ENCODE measurements at regions not wholly inside any gene's neighbourhood (a gene's known extent, or its start where the extent isn't known, plus 50 kb on each side); places are given as distances from the start of the nearest gene placed in this dataset.
"Not testable (repeated sequence)": the region's sequence is repeated elsewhere in the genome, so short reads cannot be mapped to it uniquely, and the experiment has no call there.

DNA sequence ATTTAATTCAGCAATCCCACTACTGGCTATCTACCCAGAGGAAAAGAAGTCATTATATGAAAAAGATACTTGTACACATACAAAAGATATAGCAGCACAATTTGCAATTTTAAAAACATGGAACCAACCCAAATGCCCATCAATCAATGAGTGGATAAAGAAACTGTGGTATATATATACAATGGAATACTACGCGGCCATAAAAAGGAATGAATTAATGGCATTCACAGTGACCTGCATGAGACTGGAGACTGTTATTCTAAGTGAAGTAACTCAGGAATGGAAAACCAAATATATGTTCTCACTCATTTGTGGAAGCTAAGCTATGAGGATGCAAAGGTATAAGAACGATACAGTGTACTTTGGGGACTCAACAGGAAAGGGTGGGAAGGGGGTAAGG lies 102.8 kb upstream of the KCNMA1 start:
- not testable (repeated sequence) for DNase-seq (ENCODE audit: low spot score)

DNA sequence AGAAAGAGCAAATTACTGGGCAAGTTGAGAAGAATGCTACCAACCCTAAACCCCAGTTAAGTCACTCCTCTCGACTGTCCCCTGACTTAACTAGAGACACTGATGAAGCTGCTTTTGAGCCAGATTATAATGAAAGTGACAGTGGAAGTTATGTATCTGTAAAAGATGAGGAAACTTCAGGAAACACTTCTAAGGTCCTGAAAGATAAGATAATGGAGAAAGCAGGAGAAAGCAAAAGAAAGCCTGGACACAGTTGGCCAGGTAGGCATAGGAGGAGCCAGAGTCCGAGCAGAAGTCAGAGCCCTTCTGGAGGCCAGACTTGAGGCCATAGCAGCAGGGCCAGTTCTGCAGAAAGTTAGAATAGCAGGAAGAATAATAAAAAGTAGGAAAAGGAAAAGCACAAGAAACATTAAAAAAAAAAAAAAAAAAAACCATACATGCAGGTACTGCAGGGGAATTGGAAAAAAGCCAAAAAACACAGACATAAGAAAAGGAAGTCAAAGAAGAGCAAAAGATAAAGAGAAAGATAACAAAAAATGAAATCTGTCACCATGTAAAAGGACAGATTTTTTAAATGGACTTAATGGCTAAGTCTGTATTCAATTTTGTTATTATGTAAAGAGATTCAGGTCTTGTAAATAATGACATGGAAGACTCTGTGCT lies 101.0 kb upstream of the KCNMA1 start:
- no peak for DNase-seq (ENCODE audit: low spot score)

DNA sequence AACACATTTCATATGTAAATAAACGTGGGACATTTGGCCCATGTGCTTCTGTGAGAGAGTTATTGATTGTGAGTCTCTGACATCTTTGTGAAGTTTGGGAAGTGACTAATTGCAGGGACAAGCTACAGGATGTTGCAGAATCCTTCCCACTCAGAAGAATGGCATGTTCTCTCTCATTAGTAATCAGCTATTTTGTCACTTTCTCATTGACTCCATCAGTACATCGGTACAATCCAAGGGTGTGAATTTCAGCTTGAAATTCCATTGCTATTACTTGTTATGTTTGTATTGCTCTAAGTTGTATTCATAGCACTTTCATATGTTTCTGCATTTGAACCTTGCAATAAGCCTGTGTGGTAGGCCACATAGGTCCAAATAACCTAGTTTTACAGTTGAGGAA lies 100.0 kb upstream of the KCNMA1 start:
- DNase-seq (ENCODE audit: low spot score) = no peak

DNA sequence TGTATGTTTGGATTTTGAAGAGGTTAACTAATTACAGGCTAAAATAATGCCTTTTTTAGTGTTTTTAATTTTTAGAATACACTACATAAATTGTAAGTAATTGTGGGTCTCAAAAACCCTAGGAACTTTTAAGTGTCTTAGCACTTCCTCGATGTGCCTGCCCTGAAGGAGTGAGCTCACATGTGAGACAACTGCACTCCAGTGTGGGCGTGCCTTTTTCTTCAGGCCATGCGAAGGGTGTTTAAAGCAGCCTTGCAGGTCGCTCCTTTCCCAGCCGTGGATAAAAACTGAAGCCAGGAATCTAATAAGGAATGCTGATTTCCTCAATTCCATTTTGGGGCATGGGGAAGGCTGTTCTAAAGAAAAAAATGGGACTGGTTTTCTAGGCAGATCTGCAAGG lies 97.5 kb upstream of the KCNMA1 start:
- not testable (repeated sequence) for DNase-seq (ENCODE audit: low spot score)

DNA sequence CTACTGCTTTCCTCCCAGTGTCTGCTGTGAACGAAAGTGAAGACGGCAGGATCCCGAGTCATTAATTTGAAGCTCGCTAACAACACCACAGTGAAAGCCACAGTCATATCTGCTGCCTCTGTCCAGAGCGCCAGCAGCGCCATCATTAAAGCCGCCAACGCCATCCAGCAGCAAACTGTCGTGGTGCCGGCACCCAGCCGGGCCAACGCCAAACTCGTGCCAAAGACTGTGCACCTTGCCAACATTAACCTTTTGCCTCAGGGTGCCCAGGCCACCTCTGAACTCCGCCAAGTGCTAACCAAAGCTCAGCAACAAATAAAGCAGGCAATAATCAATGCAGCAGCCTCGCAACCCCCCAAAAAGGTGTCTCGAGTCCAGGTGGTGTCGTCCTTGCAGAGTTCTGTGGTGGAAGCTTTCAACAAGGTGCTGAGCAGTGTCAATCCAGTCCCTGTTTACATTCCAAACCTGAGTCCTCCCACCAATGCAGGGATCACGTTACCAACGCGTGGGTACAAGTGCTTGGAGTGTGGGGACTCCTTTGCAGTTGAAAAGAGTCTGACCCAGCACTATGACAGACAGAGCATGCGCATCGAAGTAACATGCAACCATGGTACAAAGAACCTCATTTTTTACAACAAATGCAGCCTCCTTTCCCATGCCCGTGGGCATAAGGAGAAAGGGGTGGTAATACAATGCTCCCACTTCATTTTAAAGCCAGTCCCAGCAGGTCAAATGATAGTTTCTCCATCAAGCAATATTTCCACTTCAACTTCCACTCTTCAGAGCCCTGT lies 94.8 kb upstream of the KCNMA1 start:
- DNase-seq (ENCODE audit: low spot score) = no peak

DNA sequence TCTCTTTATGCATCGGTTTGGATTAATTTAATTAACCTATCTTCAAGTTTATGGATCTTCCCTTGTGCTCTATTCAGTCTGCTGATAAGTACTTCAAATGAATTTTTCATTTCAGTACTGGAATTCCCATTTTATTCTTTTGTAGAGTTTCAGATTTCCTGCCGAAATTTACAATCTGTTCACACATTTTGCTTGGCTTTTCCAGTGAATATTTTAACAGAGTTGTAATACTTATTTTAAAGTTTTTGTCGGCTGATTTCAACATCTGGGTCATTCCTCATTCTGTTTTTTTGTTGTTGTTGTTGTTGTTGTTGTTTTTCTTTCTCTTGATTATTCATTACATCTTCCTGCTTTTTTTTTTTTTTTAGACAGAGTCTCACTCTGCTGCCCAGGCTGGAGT lies 89.9 kb upstream of the KCNMA1 start:
- DNase-seq (ENCODE audit: low spot score) = no peak

DNA sequence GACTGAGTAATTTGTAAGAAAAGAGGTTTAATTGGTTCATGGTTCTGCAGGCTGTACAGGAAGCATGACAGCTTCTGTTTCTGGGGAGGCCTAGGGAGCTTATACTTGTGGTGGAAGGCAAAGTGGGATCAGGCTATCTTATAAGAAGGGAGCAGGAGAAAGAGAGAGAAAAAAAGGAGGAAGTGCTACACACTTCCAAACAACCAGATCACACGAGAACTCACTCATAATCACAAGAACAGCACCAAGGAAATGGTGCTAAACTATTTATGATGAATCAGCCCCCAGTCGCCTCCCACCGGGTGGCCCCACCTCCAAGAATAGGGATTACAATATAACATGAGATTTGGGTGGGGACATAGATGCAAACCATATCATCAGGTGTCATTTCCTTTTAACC lies 89.1 kb upstream of the KCNMA1 start:
- DNase-seq (ENCODE audit: low spot score) = no peak

DNA sequence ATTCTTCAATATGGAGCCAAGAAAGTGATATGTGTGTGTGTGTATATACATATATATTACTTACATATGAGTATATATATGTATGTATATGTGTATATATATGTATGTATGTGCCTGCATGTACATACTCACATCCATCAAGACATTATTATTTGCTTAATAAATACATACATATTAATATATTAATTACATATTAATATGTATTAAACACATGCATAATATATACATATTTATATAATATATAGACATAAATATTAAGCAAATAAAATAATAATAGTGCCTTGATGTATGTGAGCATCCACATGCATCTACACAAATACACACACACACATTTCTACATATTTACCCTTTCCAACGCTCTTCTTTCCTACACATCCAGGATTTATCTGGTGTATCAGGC lies 88.7 kb upstream of the KCNMA1 start:
- DNase-seq (ENCODE audit: low spot score) = no peak

DNA sequence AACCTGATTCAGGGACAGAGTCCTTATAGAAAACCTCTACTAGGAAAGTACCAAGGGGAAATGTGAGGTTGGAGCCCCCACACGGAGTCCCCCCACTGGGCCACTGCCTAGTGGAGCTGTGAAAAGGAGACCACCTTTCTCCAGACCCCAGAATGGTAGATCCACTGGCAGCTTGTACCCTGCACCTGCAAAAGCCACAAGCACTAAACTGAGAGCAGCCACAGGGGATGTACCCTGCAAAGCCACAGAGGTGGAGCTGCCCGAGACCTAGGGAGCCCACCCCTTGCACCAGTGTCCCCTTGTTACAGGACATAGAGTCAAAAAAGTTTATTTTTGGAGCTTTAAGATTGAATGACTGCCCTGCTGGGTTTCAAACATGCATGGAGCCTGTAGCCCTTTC lies 87.2 kb upstream of the KCNMA1 start:
- no peak for DNase-seq (ENCODE audit: low spot score)

DNA sequence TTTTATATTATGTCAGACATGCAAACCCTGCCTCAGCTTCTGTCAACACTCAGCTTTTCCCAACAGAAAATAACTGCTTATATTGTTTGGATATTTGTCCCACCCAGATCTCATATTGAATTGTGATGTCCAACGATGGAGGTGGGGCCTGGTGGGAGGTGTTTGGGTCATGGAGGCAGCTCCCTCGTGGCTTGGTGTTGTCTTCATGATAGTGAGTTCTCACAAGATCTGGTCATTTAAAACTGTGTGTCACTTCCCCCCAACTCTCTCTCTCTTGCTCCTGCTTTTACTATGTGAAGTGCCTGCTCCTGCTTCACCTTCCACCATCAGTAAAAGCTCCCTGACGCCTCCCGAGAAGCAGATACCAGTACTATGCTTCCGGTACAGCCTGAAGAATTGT lies 85.8 kb upstream of the KCNMA1 start:
- no peak for DNase-seq (ENCODE audit: low spot score)

DNA sequence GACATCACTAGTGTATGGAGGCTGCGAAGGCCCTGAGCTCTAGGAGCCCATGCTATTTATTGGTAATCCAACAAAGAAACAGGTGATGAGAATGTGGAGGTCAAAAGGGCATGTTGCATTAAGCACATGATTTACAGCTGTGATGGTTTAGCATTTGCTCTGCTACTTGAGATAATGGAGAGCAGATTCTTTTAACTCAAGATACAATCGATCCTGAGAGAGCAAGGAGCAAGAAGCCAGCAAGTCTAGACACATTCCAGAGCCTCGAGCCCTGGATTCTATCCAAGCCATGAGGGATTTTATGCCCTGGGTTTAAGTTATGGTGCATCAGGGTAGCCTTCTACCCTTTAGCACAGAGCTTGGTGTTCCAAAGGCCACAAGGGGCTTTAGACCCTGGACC lies 85.3 kb upstream of the KCNMA1 start:
- not testable (repeated sequence) for DNase-seq (ENCODE audit: low spot score)

DNA sequence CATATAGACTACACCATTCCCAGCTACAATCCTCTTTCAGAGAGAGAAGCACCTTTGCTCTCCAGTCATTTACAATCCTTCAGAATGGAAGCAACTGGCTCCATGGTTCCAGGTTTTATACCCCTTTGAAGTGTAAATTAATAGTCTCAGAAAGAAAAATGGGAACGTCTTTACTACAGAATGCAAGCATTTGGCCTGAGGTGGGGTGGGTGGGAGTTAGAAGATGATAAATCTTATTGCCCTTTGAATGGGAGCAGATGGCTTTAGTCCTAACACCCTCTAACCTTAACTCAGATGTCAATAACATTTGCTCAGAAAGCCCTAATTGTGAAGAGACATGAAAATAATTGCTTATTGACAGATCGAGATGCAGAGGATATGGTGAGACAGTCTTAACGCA lies 84.2 kb upstream of the KCNMA1 start:
- no peak for DNase-seq (ENCODE audit: low spot score)

DNA sequence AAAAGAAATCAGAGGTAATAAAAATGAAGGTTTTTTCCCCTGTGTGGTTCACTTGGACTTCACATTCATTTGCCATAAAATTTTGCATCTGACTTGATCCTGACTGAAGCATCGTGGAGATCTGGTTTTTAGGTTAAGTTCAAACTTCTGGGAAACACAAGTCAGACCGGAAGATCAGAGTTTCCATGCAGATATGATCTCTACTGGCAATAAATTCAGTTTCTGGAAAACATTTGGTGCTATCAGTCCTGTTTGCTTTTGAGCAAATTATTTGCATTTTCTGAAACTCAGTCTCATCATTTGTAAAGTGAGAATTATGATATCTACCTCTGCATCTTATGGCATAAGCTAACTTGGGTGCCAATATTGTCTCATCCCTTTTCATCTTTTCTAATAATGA lies 81.3 kb upstream of the KCNMA1 start:
- DNase-seq (ENCODE audit: low spot score) = no peak

DNA sequence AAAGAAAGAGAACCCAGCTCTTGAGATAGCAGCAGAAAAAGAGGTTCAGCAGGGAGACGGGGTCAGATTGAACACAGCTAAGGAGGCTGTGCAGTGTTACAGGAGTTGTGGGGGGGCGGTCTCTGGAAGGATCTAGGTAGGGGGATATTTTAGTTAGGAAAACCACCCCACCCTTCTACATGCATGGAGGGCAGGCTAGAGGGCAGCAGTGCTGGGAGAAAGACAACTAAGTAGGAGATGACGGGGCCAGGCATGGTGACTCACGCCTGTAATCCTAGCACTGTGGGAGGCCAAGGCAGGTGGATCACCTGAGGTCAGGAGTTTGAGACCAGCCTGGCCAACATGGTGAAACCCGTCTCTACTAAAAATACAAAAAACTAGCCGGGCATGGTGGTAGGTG lies 80.7 kb upstream of the KCNMA1 start:
- DNase-seq (ENCODE audit: low spot score) = not testable (repeated sequence)

DNA sequence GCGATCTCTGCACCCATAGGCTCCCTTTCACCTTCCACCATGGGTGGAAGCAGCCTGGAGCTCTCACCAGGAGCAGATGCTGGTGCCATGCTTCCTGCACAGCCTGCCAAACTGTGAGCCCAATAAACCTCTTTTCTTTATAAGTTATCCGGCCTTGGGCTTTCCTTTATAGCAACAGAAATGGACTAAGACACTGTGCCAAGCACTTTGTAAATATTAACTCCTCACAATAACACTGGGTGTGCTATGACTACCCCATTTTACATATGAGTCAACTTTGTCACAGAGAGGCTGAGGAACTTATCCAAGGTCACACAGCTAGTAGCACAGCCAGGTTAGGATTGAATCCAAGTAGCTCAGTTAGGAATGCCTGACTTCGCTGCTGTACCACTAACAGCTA lies 79.7 kb upstream of the KCNMA1 start:
- no peak for DNase-seq (ENCODE audit: low spot score)

DNA sequence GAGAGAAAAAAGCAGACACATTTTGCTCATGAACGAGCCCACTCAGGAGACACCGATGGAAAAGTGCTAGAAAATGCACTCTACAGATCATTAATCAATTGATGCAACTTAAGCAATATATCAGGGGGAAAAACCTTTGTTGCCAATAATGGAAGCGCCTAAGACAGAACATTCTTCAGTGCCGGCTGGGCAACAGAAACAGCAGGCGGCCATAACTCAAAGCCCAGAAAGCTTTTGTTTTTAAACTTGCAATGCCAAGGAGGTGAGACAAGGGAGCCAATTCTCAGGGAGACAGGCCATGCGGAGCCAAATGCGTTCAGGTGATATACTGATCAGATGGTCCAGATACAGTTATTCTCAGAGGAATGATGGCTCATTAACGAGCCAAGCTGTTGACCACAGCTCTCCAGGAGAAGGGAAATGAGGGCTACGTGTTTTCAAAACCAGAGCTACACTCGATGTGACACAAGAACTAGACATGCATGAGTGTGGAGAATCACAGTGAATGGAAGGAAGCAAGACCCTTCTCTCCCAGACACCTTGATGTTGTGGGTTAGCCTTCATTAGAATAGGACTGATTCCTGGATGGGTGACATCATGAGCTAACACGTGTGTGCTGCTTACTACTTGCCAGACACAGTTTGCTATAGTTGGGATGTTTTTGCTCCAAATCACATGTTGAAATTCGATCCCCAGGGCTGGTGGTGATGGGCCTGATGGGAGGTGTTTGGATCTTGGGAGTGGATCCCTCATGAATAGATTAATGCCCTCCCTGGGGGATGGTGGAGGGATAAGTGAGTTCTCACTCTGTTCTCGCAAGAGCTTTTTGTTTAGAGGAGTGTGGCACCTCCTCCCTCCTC lies 79.1 kb upstream of the KCNMA1 start:
- no peak for DNase-seq (ENCODE audit: low spot score)

DNA sequence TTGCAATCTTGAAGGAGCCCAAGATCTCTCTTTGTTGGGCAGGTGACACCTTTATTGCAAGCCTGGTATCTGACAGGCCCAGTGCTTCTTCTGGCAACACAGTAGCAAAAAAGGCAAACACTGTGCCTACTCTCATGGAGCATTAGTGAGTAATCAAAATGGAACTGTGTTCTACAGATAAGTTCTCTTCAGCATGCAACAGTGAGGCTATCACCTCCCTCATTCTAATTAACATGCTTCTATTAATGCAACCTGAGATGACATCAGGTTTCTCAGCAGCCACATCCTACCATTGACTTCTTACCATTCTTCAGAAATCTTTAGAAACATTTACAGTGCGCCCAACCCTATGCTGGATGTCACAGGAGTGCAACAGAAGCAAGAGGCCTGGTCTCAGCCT lies 77.9 kb upstream of the KCNMA1 start:
- no peak for DNase-seq (ENCODE audit: low spot score)

DNA sequence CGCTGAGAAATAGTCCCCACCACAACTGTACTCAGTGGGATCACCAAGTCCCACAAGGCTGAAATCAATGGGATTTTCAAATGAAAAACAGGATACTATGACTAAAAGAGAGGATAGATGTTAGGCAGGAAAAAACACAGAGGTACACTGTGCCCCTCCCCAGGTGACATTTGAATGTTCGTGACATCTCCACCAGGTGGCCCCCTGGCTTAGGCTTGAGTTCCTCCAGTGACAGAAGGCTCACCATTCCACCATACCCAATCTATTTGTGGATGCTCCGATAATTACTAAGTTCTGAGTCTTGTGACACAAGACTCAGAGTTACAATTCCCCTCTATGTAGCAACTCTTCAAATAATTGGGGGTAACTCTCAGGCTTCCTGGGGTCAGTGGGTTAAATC lies 77.5 kb upstream of the KCNMA1 start:
- no peak for DNase-seq (ENCODE audit: low spot score)

DNA sequence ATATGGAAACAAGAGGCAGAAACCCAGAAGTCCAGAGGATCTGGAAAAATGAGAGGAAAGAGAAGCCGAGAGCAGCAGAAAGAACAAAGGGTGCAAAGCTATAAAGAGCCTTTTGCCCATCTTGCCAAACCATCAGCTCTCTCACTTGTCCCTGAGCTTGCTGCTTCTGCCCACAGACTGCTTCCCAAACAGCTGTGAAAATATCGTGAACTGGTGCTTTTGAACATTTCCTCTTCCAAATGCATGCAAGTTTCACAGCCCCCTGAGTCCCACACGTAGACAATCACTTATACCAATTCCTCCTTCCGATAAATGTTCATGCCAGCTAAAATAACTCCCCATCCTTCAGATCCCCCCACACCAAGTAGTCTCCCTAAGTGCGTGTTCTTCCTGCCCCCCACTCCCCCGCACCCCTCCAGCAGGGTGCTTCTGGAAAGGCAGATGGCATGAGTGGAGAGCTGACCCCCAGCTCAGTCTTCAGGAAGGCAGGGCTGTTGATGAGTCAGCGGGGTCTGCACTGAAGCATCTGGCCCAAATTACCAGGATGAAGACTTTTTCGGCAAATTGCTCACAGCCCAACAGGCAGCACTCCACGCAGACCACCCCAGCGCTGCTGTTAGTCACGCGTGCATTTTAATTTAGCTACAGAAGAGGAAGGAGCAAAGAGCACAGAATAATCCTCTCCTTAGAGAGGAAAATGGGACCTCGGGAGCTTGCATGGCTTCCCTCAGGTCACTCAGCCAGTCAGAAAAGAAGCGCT lies 76.1 kb upstream of the KCNMA1 start:
- DNase-seq (ENCODE audit: low spot score) = no peak

DNA sequence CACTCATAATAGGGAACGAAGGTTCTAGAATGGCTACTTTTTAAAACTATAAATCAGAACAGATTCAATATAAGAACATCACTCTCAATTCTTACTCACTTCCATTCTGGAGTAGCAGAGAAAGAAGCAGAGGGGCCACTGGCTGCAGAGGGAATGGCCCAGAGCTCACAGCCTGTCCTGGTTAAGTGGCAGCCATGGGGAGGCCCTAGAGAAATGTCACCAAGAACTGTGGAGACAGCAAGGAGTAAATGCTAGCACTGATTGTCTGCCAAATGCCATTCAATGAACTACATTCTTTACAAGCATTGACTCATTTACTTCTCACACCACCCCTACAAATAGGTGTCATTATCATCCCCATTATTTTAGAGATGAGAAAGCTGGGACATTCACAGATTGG lies 74.6 kb upstream of the KCNMA1 start:
- no peak for DNase-seq (ENCODE audit: low spot score)

DNA sequence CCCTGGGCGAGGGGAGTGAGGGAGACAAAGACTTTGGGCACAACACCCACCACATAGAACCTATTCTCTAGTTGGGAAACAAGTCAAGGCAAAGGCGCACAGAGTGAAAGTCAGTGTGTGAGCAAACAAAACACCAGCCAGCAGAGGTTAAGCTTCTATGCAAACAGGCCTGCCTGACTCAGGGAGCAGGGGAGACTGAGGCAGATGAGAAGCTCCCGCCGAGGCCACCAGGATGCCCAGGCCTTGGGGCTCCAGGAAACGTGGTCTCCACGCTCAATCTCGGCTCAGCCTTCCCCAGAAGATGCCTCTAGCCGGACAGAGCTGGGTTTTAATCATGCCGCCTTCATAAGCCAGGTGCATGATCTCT lies 74.1 kb upstream of the KCNMA1 start:
- DNase-seq (ENCODE audit: low spot score) = no peak

Data from ecto neural progenitor cell (in vitro differentiated cells).